ENCODE measurements at regions not wholly inside any gene's neighbourhood (a gene's known extent, or its start where the extent isn't known, plus 50 kb on each side); places are given as distances from the start of the nearest gene placed in this dataset.
"Not testable (repeated sequence)": the region's sequence is repeated elsewhere in the genome, so short reads cannot be mapped to it uniquely, and the experiment has no call there.

DNA sequence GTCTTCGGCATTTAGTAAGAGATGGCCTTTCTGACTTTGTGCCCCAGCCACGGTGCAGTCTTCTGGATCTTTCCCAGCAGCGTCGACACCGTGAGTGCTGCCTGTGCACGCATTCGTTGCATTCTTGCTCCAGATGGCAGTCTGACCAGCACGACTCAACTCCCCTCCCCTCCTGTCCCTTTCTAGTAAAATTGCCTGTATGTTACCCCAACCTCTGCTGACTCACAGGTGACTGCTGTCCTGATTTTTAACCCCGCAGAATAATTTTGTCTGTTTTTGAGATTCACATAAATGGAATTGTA, 262.8 kb upstream of the PLGLB1 start:
- TF ChIP-seq, protein P1, sequence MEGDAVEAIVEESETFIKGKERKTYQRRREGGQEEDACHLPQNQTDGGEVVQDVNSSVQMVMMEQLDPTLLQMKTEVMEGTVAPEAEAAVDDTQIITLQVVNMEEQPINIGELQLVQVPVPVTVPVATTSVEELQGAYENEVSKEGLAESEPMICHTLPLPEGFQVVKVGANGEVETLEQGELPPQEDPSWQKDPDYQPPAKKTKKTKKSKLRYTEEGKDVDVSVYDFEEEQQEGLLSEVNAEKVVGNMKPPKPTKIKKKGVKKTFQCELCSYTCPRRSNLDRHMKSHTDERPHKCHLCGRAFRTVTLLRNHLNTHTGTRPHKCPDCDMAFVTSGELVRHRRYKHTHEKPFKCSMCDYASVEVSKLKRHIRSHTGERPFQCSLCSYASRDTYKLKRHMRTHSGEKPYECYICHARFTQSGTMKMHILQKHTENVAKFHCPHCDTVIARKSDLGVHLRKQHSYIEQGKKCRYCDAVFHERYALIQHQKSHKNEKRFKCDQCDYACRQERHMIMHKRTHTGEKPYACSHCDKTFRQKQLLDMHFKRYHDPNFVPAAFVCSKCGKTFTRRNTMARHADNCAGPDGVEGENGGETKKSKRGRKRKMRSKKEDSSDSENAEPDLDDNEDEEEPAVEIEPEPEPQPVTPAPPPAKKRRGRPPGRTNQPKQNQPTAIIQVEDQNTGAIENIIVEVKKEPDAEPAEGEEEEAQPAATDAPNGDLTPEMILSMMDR (conservative IDR thresholded peaks at IDR 0.05), result not testable (repeated sequence)
- TF ChIP-seq ZFX (IDR thresholded peaks at IDR 0.05), result not testable (repeated sequence)
